Mucosa of descending colon (tissue), 3 donors: ENCODE measurements at regions not wholly inside any gene's neighbourhood (a gene's known extent, or its start where the extent isn't known, plus 50 kb on each side); places are given as distances from the start of the nearest gene placed in this dataset.

ENCODE experiments used
- ATAC-seq: fragments of 200-7000 bp; cut with Tn5 transposase; one replicate; pipeline ENCODE4 v1.9.1; 2020; ENCODE audit warnings: mild to moderate bottlenecking, moderate library complexity
- DNase-seq, 3 donors: peaks; one replicate each; pipeline ENCODE4 v3.0.0-alpha.2; 2020
- H3K36me3 ChIP-seq: fragments of 200-600 bp; one replicate; pipeline ENCODE4 v1.8.0; 2021; ENCODE audit warnings: low read depth, mild to moderate bottlenecking
- H3K4me1 ChIP-seq: fragments of 200-600 bp; one replicate; pipeline ENCODE4 v1.8.0; 2021; ENCODE audit warnings: low read depth, mild to moderate bottlenecking
- H3K4me3 ChIP-seq: fragments of 200-600 bp; one replicate; pipeline ENCODE4 v1.8.0; 2021; ENCODE audit warnings: mild to moderate bottlenecking
- H3K9me3 ChIP-seq: fragments of 200-600 bp; one replicate; pipeline ENCODE4 v1.8.0; 2021; ENCODE audit warnings: mild to moderate bottlenecking
- intact Hi-C, 2 donors: fragments of 100-400 bp; cut with DNase I in 1 of 2; cut with micrococcal nuclease in 1 of 2; formaldehyde crosslinking; loops; one replicate each; pipeline versions ENCODE4 v1.11.0 to v1.11.1; 2022; cut with DNase I, micrococcal nuclease
- TF ChIP-seq, protein P1 (sequence below): fragments of 200-600 bp; IDR thresholded peaks from one replicate; pipeline ENCODE4 v1.8.0; 2022; ENCODE audit warnings: antibody characterized with exemption, mild to moderate bottlenecking
- donor health status: DM: no; HTN: no; CAD: no; lungs with moderate emphysema.
- donor health status: DM: no; HTN: no; CAD: no.
- donor health status: DM: no; HTN: yes; CAD: no.

DNA sequence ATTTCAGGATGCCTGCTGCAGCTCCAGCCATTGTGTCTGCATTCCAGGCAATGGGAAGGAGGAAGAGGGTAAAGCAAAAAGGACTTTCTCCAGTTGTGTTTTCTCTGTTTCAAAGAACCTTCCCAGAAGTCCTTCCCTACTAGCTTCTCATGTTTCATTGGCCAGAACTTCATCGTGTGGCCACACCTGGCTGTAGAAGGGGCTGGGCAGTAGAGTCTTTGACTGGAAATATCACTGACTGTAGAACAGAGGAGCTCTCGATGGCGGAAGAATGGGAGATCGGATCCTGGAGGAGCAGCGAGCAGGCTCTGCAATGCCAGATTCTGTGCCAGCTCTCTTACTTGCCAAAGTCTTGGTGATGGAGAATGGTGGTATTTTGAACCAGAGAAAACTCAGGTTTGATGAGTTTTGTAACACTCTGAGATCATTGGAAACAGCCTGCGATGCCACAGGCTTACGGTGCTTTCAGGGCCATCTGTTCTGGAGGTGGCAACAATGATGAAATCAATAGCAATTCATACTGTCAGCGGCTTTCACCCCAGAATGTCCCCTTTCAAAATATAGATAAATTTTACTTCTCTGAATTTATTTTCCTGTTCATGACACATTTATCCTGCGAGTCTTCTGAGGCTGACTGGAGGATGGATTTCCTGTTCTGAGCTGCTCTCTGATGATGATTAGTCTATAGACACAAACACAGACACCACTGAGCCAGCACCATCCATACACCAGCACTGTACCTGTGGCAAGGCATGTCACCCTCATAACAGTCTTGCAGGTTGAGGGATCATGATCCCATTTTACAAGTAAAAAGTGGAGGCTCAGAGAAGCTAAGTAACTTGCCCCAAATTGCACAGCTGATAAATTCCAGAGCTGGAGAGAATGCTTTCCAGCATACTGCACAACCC lies 204.2 kb downstream of the EMX2 start:
- TF ChIP-seq, protein P1, sequence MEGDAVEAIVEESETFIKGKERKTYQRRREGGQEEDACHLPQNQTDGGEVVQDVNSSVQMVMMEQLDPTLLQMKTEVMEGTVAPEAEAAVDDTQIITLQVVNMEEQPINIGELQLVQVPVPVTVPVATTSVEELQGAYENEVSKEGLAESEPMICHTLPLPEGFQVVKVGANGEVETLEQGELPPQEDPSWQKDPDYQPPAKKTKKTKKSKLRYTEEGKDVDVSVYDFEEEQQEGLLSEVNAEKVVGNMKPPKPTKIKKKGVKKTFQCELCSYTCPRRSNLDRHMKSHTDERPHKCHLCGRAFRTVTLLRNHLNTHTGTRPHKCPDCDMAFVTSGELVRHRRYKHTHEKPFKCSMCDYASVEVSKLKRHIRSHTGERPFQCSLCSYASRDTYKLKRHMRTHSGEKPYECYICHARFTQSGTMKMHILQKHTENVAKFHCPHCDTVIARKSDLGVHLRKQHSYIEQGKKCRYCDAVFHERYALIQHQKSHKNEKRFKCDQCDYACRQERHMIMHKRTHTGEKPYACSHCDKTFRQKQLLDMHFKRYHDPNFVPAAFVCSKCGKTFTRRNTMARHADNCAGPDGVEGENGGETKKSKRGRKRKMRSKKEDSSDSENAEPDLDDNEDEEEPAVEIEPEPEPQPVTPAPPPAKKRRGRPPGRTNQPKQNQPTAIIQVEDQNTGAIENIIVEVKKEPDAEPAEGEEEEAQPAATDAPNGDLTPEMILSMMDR: no peak
- H3K4me1 ChIP-seq: no peaks in the 10 kb centered on the region
- H3K9me3 ChIP-seq: no peaks in the 10 kb centered on the region
- no peak for ATAC-seq
- intact Hi-C loops: no loop called here
- no peak for DNase-seq
- no peaks in the 10 kb centered on the region for H3K36me3 ChIP-seq
- H3K4me3 ChIP-seq: no peak overlapping the region

DNA sequence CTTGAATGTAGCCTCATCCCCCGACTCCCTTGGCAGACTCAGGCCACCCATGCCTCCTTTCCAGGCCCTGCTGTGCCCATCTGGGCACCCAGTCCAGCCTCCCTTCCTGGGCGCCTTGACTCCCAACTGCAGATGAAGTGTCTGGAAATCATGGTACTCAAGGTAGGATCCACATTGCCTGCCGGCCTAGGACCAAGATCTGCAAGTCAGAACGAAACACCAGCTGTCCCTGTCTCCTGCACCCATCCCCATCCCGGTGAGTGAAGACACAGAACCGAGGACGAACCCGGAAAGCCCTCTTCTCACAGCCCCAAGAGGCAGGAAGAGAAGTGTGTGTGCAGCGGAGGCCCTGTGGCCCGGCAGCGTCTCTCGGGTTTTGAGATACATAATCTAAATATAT lies 205.1 kb downstream of the EMX2 start:
- Histone ChIP-seq H3K9me3 (no peaks in the 10 kb centered on the region), H3K4me1 (no peaks in the 10 kb centered on the region), H3K36me3 (no peaks in the 10 kb centered on the region), H3K4me3 (no peak overlapping the region)
- ATAC-seq (no peak), DNase-seq (no peak)
- intact Hi-C loops: no loop called here
- TF ChIP-seq, protein P1: no peak

DNA sequence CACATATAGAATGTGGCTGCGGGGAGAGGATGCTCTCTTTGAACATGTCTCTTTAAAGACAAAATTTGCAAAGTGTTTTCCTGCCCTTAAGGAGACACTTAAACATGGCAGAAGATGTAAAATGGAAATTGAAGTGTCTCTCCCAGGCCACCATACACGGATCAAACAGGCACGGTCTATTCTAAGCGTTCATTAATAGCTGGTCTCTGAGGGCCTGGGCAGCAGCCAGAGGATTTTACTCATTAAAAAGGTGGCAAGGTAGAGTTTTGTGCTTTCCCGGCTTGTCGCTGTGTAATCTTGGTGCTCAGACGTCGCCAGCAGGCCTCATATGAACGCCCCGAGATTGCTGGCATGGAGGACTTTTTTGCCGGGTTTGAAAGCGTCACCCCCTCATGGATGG lies 205.5 kb downstream of the EMX2 start:
- Histone ChIP-seq H3K4me1 (no peaks in the 10 kb centered on the region), H3K4me3 (no peak overlapping the region), H3K36me3 (no peaks in the 10 kb centered on the region), H3K9me3 (no peaks in the 10 kb centered on the region)
- ATAC-seq: no peak
- no peak for DNase-seq
- TF ChIP-seq, protein P1: no peak
- intact Hi-C loops: no loop called here

DNA sequence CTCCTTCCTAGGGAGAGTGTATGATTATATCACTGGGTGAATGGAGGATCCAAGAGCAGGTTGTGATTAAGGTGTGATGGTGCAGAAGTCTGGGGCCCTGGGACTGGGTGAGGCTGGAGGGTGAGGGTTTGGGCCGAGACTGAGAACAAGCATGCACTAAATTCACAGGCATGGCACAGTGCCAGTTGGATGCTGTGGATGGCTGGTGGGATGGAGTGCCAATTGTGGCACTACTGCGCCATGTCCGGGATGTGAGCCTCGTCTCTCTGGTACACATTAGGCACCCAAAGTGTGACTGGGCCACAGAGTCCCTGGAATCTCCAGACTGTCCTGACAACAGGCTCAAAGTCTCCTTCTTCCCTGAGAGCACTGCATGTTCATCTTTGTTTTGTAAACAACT lies 208.1 kb downstream of the EMX2 start:
- intact Hi-C loops: no loop called here

DNA sequence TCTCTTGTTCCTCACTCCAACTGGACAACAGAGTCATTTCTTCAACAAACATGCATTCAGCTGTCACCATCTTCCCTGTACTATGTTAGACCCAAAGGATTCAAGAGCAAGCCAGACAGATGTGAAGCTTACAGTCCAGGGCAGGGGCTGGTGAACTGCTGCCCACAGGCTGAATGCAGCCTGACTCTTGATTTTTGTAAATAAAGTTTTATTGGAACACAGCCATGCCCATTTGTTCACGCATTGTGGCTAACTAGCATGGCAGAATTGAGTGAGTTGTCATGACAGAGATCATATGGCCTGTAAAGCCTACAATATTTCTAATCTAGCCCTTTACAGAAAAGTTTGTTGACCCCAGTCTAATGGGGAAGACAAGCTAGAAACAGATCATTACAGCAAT lies 208.7 kb downstream of the EMX2 start:
- H3K9me3 ChIP-seq: no peaks in the 10 kb centered on the region
- intact Hi-C loops: no loop called here
- no peak for DNase-seq
- TF ChIP-seq, protein P1: no peak
- ATAC-seq: no peak
- no peaks in the 10 kb centered on the region for H3K36me3 ChIP-seq
- no peak overlapping the region for H3K4me3 ChIP-seq
- no peaks in the 10 kb centered on the region for H3K4me1 ChIP-seq

More for the DNA sequence above, 208.1 kb downstream of the EMX2 start:
- ATAC-seq: no peak
- Histone ChIP-seq H3K4me3 (no peak overlapping the region), H3K9me3 (no peaks in the 10 kb centered on the region), H3K36me3 (no peaks in the 10 kb centered on the region), H3K4me1 (no peaks in the 10 kb centered on the region)
- TF ChIP-seq, protein P1: no peak
- DNase-seq: no peak
